ENCODE measurements at regions not wholly inside any gene's neighbourhood (a gene's known extent, or its start where the extent isn't known, plus 50 kb on each side); places are given as distances from the start of the nearest gene placed in this dataset.

DNA sequence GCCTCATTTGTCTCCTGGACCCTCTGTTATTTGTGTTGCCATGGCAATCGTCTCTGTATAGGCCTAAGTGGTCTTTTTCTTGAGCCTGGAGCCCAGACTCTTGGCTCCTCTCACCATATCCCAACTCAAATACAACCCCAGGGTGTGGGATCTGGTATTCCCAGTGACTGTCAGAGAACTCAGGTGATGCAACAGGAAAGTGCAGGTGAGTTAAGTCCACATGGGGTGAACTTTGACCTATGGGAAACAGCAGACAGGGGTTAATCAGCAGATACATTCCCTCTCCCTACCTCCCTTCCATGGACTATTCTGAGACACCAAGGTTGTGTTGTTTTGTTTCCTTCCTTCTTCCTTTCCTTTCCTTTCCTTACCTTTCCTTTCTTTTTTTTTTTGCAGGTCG lies 130.9 kb upstream of the RPS6KA3 start:
- no peak overlapping the region for H3K4me3 ChIP-seq (ENCODE audit: control insufficient read depth, low read depth, low read length)
- TF ChIP-seq, protein P1, sequence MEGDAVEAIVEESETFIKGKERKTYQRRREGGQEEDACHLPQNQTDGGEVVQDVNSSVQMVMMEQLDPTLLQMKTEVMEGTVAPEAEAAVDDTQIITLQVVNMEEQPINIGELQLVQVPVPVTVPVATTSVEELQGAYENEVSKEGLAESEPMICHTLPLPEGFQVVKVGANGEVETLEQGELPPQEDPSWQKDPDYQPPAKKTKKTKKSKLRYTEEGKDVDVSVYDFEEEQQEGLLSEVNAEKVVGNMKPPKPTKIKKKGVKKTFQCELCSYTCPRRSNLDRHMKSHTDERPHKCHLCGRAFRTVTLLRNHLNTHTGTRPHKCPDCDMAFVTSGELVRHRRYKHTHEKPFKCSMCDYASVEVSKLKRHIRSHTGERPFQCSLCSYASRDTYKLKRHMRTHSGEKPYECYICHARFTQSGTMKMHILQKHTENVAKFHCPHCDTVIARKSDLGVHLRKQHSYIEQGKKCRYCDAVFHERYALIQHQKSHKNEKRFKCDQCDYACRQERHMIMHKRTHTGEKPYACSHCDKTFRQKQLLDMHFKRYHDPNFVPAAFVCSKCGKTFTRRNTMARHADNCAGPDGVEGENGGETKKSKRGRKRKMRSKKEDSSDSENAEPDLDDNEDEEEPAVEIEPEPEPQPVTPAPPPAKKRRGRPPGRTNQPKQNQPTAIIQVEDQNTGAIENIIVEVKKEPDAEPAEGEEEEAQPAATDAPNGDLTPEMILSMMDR (conservative IDR thresholded peaks at IDR 0.05; ENCODE audit: control insufficient read depth, insufficient read depth, low read depth, low read length): no peak

GRCh38 chrX:20394451-20394850 lies 127.7 kb upstream of the RPS6KA3 start:
- TF ChIP-seq, protein P1 (conservative IDR thresholded peaks at IDR 0.05; ENCODE audit: control insufficient read depth, insufficient read depth, low read depth, low read length): no peak
- H3K4me3 ChIP-seq (ENCODE audit: control insufficient read depth, low read depth, low read length): no peak overlapping the region
- DNase-seq (ENCODE audit: low read depth): no peak

More for the DNA sequence above, 130.9 kb upstream of the RPS6KA3 start:
- no peak for DNase-seq (ENCODE audit: low read depth)

DNA sequence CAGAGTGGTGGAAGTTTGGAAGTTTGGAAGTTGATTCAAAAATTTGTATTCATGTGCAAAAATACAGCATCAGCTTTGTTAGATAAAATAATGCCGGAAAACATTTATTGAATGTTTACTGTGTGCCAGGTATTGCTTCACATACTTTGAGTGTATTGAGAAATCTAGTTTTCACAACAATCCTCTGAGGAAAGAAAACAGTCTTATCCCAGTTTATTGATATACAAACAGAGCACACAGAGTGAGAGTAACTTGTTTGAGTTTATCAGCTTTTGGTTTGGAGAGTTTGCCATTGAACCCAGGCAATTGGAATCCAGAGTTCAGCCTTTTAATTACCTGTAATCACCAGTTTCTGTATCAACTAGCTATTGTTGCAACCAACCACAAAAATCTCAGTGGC lies 127.2 kb upstream of the RPS6KA3 start:
- TF ChIP-seq, protein P1 (conservative IDR thresholded peaks at IDR 0.05; ENCODE audit: control insufficient read depth, insufficient read depth, low read depth, low read length): no peak
- DNase-seq (ENCODE audit: low read depth): peak; percentile 24
- H3K4me3 ChIP-seq (ENCODE audit: control insufficient read depth, low read depth, low read length): no peak overlapping the region

DNA sequence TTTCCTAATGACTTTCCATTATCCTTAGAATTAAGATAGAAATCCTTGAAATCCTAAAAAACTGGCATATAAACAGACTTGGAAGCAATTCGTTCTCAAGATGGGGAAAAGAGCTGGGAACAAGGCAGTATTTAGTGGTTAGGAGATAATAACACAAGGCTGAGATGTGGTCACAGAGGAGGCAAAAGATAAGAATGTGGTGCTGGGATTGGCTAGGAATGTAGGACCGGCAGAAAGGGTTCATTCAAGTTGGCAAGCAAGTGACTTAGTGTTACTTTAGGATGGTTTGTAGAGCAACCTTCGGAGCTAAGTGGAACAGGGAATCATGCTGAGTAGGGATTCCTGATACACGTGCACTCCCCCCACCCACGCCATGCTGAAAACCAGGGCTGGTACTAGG lies 121.9 kb upstream of the RPS6KA3 start:
- no peak overlapping the region for H3K4me3 ChIP-seq (ENCODE audit: control insufficient read depth, low read depth, low read length)
- TF ChIP-seq, protein P1 (conservative IDR thresholded peaks at IDR 0.05; ENCODE audit: control insufficient read depth, insufficient read depth, low read depth, low read length): no peak
- DNase-seq (ENCODE audit: low read depth): no peak

GRCh38 chrX:20383477-20383876 lies 116.8 kb upstream of the RPS6KA3 start:
- no peak for DNase-seq (ENCODE audit: low read depth)
- no peak overlapping the region for H3K4me3 ChIP-seq (ENCODE audit: control insufficient read depth, low read depth, low read length)
- TF ChIP-seq, protein P1 (conservative IDR thresholded peaks at IDR 0.05; ENCODE audit: control insufficient read depth, insufficient read depth, low read depth, low read length): no peak

- TF ChIP-seq, protein P1 (conservative IDR thresholded peaks at IDR 0.05; ENCODE audit: control insufficient read depth, insufficient read depth, low read depth, low read length): no peak
- no peak overlapping the region for H3K4me3 ChIP-seq (ENCODE audit: control insufficient read depth, low read depth, low read length)
- DNase-seq (ENCODE audit: low read depth): no peak
These were observed 116.0 kb upstream of the RPS6KA3 start for GRCh38 chrX:20382518-20383297.

Data from fibroblast of mammary gland (primary cell).